HepG2 (cell line): ENCODE measurements at regions not wholly inside any gene's neighbourhood (a gene's known extent, or its start where the extent isn't known, plus 50 kb on each side); places are given as distances from the start of the nearest gene placed in this dataset.

Experiments
- ATAC-seq: fragments of 200-7000 bp; cut with Tn5 transposase; 3 replicates; pipeline ENCODE4 v1.9.1; 2020; ENCODE audit warnings: mild to moderate bottlenecking, moderate library complexity
- BruUV-seq: library from RNA; stranded (reverse); fragments of 400-500 nt; replicated peaks from 2 replicates; lab custom pipeline; 2021; lab: Mats Ljungman, UMichigan
- CTCF ChIA-PET: fragments of 300-600 bp; formaldehyde crosslinking; extraction: SDS; loops from one replicate; lab custom pipeline; 2021; ENCODE audit warnings: low total read pairs, inconsistent platforms, low intra/inter-chr PET ratio; lab: Yijun Ruan, JAX
- POLR2A ChIA-PET: fragments of 350-600 bp; sonication (Branson Sonifier 250); formaldehyde crosslinking; loops from one replicate; lab custom pipeline; 2020; ENCODE audit warnings: antibody characterized with exemption, inconsistent platforms; lab: Yijun Ruan, JAX
- DNase-seq: peaks from one replicate; pipeline ENCODE4 v3.0.0-alpha.2; 2015; ENCODE audit warnings: low spot score
- FAIRE-seq: peaks from 3 replicates; lab custom pipeline; 2011; peaks lifted over from hg19 to GRCh38; lab: Jason Lieb, UNC
- H2AFZ ChIP-seq: one replicate; pipeline ENCODE4 v1.6.1; 2011; ENCODE audit warnings: low read length, inconsistent platforms
- H3K27ac ChIP-seq: fragments of 300-600 bp; 3 replicates; pipeline ENCODE4 v1.8.0; 2011; ENCODE audit warnings: mixed run types, mild to moderate bottlenecking, mixed read lengths, low read length, inconsistent platforms; ENCODE audit not compliant: insufficient read depth; ENCODE audit errors: extremely low read length
- H3K27me3 ChIP-seq, 2 experiments: fragments of 200-600 bp in 1 of 2; 2 replicates in 1 of 2; 3 replicates in 1 of 2; pipeline versions ENCODE4 v1.6.0 to v1.8.0; 2011; ENCODE audit warnings: low read length in 2 of 2, mild to moderate bottlenecking in 2 of 2, moderate library complexity in 2 of 2, inconsistent platforms in 1 of 2; ENCODE audit not compliant: insufficient read depth in 2 of 2, control insufficient read depth in 1 of 2
- H3K36me3 ChIP-seq, 2 experiments: fragments of 200-600 bp in 1 of 2; replicated peaks in 1 of 2; 2 replicates in 1 of 2; 3 replicates in 1 of 2; pipeline versions ENCODE4 v1.5.1 to v1.8.0; 2011; ENCODE audit warnings: low read length in 2 of 2, inconsistent platforms in 1 of 2; ENCODE audit not compliant: insufficient read depth in 2 of 2, control insufficient read depth in 1 of 2
- H3K4me1 ChIP-seq: 2 replicates; pipeline ENCODE4 v1.5.1; 2012; ENCODE audit warnings: low read length, inconsistent platforms; ENCODE audit not compliant: insufficient read depth
- H3K4me2 ChIP-seq: 2 replicates; pipeline ENCODE4 v1.6.0; 2011; ENCODE audit warnings: low read depth, low read length, inconsistent platforms
- H3K4me3 ChIP-seq, 3 experiments: fragments of 200-600 bp in 1 of 3; sonication (generic), shearing (Covaris generic) in 1 of 3; replicated peaks in 1 of 3; 2 replicates each; pipeline ENCODE4 v1.5.1; 2011 to 2016; ENCODE audit warnings: low read length in 3 of 3, inconsistent platforms in 2 of 3, low read depth in 2 of 3, mild to moderate bottlenecking in 2 of 3, control low read depth in 1 of 3, mixed read lengths in 1 of 3; ENCODE audit not compliant: insufficient read depth in 1 of 3
- H3K79me2 ChIP-seq: one replicate; pipeline ENCODE4 v1.6.1; 2011; ENCODE audit warnings: low read length, inconsistent platforms; ENCODE audit not compliant: insufficient read depth
- H3K9ac ChIP-seq: 2 replicates; pipeline ENCODE4 v1.6.0; 2011; ENCODE audit warnings: mild to moderate bottlenecking, low read depth, low read length, inconsistent platforms; ENCODE audit not compliant: insufficient read depth
- H3K9me3 ChIP-seq: 2 replicates; pipeline ENCODE4 v1.5.1; 2012; ENCODE audit warnings: mild to moderate bottlenecking, low read length
- H4K20me1 ChIP-seq: 2 replicates; pipeline ENCODE4 v1.6.0; 2011; ENCODE audit warnings: inconsistent platforms, mild to moderate bottlenecking, low read length, moderate library complexity; ENCODE audit not compliant: insufficient read depth
- FOXA3 ChIP-seq: IDR thresholded peaks from 2 replicates; pipeline ENCODE4 v1.6.1; 2016; ENCODE audit warnings: missing genetic modification reagents, missing compliant biosample characterization
- GPBP1L1 ChIP-seq: sonication (generic); formaldehyde crosslinking; IDR thresholded peaks from 2 replicates; pipeline ENCODE4 v1.5.0; 2020; ENCODE audit warnings: mild to moderate bottlenecking, missing genetic modification reagents
- SNAI1 ChIP-seq: sonication (generic); formaldehyde crosslinking; IDR thresholded peaks from 2 replicates; pipeline ENCODE4 v1.5.0; 2020; ENCODE audit warnings: mild to moderate bottlenecking, missing genetic modification reagents, borderline replicate concordance
- ZC3H13 ChIP-seq: sonication (generic); formaldehyde crosslinking; IDR thresholded peaks from 2 replicates; pipeline ENCODE4 v1.8.1; 2023; ENCODE audit warnings: mild to moderate bottlenecking, missing genetic modification reagents, moderate library complexity
- ZNF792 ChIP-seq: IDR thresholded peaks from 2 replicates; pipeline ENCODE4 v1.6.1; 2016
- WGBS: methylation state at CpG from one replicate; pipeline ENCODE4 v1.1.6; 2017; ENCODE audit warnings: low lambda C conversion rate; 5-methylcytosine and 5-hydroxymethylcytosine counted together
- in situ Hi-C: cut with HindIII; loops from 2 replicates; pipeline ENCODE4 v1.10.0; 2017; ENCODE audit warnings: low pct_unique_long_range_greater_than_20kb; ENCODE audit not compliant: extremely low pct_ligation_motif_present
- intact Hi-C: fragments of 100-400 bp; cut with micrococcal nuclease; formaldehyde crosslinking; loops from one replicate; pipeline ENCODE4 v1.10.0; 2022; ENCODE audit not compliant: unreplicated experiment

DNA sequence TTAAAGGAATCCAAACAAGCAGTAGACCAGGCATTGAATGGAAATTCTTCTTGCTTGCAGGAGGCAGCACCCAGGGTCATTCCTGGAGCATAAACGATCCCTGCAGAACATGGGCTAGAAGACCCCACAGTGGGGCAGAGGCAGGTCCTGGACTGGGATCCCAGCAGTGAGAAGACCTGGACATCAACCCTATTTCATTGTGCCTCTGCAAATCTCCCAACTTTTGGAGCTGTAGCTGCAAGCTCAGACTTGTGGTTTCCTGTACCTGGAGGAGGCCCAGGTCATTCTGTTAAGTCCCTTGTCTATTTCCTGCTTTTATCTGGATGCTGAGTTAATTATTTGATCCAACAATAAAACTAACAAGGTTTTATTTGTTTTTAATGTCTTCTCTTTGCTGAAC is 61.7 kb downstream of the CALM1 start:
- H3K4me1 ChIP-seq, result 0 out of 2 replicates have a peak, but pooled peaks cover 5% of the 10 kb centered on the region
- no peak for ATAC-seq
- TF ChIP-seq GPBP1L1 (CRISPR knock-in tag) (no peak), ZC3H13 (no peak), FOXA3 (CRISPR knock-in tag) (no peak)
- TF ChIP-seq, all 625 proteins: peak for 0
- Histone ChIP-seq H3K9ac (no peak overlapping the region), H4K20me1 (no peaks in the 10 kb centered on the region), H2AFZ (no peak overlapping the region), H3K36me3 (no peaks in the 10 kb centered on the region), H3K9me3 (no peaks in the 10 kb centered on the region), H3K27me3 (peaks cover 0 to 11% of the 10 kb centered on the region in 2 experiments; a peak in 2 of 5 replicates), H3K79me2 (no peaks in the 10 kb centered on the region), H3K4me3 (no peak overlapping the region), H3K4me2 (no peak overlapping the region), H3K27ac (no peak overlapping the region)
- ChIA-PET CTCF (no interaction called here), POLR2A (no interaction called here)
- 0% methylated on average over 1 of the region's 1 CpG for WGBS
- in situ Hi-C loops, result no loop called here
- DNase-seq (no peak), FAIRE-seq (no peak)
- BruUV-seq, result no TSS peak
- intact Hi-C loops, result no loop called here

GRCh38 chr14:90460136-90460535 is 63.3 kb downstream of the CALM1 start:
- 7% methylated on average over 3 of the region's 5 CpGs for WGBS
- Histone ChIP-seq H3K4me3 (no peak overlapping the region), H3K27ac (no peak overlapping the region), H3K9ac (no peak overlapping the region), H3K36me3 (no peaks in the 10 kb centered on the region), H4K20me1 (no peaks in the 10 kb centered on the region), H2AFZ (no peak overlapping the region), H3K79me2 (no peaks in the 10 kb centered on the region), H3K4me1 (0 out of 2 replicates have a peak, but pooled peaks cover 3% of the 10 kb centered on the region), H3K4me2 (no peak overlapping the region), H3K9me3 (no peaks in the 10 kb centered on the region), H3K27me3 (peaks cover 0 to 11% of the 10 kb centered on the region in 2 experiments; a peak in 2 of 5 replicates)
- FAIRE-seq, result no peak
- no peak for ATAC-seq
- DNase-seq, result no peak
- POLR2A ChIA-PET, result no interaction called here
- CTCF ChIA-PET, result no interaction called here
- in situ Hi-C loops, result no loop called here
- BruUV-seq, result no TSS peak
- intact Hi-C loops, result no loop called here
- TF ChIP-seq SNAI1 (CRISPR knock-in tag) (no peak), ZNF792 (no peak)
